Activated CD4-positive, alpha-beta memory T cell treated with anti-CD3 and anti-CD28 coated beads, Interleukin-2, amount 10 ng/mL, durations not matched to agents 7 days and 5 days (primary cell): ENCODE measurements at regions not wholly inside any gene's neighbourhood (a gene's known extent, or its start where the extent isn't known, plus 50 kb on each side); places are given as distances from the start of the nearest gene placed in this dataset.
"Not testable (repeated sequence)": the region's sequence is repeated elsewhere in the genome, so short reads cannot be mapped to it uniquely, and the experiment has no call there.

ENCODE experiments used
- CTCF ChIA-PET: fragments of 350-600 bp; sonication (Branson Sonifier 250); formaldehyde crosslinking; loops from one replicate; lab custom pipeline; 2021; ENCODE audit warnings: antibody characterized with exemption, inconsistent platforms; lab: Charles Lee
- POLR2A ChIA-PET: fragments of 350-600 bp; sonication (Branson Sonifier 250); formaldehyde crosslinking; loops from one replicate; lab custom pipeline; 2021; ENCODE audit warnings: antibody characterized with exemption; lab: Charles Lee
- DNase-seq: peaks from one replicate; pipeline ENCODE4 v3.0.0-alpha.2; 2020
- H3K27ac Mint-ChIP-seq: one replicate; pipeline ENCODE4 v1.8.0; 2021; ENCODE audit warnings: mild to moderate bottlenecking, mixed read lengths
- H3K27me3 Mint-ChIP-seq: one replicate; pipeline ENCODE4 v1.8.0; 2021; ENCODE audit warnings: mixed read lengths
- H3K36me3 Mint-ChIP-seq: one replicate; pipeline ENCODE4 v1.8.0; 2021; ENCODE audit warnings: low read depth, mixed read lengths
- H3K4me1 Mint-ChIP-seq: one replicate; pipeline ENCODE4 v1.8.0; 2021; ENCODE audit warnings: mixed read lengths
- H3K4me3 Mint-ChIP-seq: one replicate; pipeline ENCODE4 v1.8.0; 2021; ENCODE audit warnings: mild to moderate bottlenecking, mixed read lengths
- H3K9me3 Mint-ChIP-seq: one replicate; pipeline ENCODE4 v1.8.0; 2021; ENCODE audit warnings: mixed read lengths

DNA sequence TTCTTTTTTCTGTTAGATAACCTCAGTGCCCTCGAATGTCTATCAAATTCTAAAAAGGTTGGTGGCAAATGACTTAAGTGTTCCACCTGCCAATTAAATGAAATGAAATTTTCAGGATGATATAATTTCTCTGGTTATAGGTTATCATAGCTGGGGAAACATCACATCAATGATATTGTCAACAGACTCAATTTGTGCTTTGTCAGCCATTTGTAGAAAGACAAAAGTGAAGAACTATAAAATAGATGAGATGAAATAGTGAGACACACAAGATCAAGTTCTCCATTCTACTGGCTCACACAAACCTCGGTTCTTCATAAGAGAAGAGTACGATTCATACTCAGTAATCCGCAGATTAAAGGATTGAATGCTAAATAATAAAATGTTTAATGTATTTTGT, 1443.2 kb upstream of the FLRT2 start:
- Mint-ChIP-seq H3K4me3 (no peak overlapping the region), H3K9me3 (peaks cover 20% of the 10 kb centered on the region), H3K4me1 (no peaks in the 10 kb centered on the region), H3K27me3 (no peaks in the 10 kb centered on the region), H3K36me3 (no peaks in the 10 kb centered on the region), H3K27ac (no peak overlapping the region)
- no peak for DNase-seq
- CTCF ChIA-PET: no interaction called here
- POLR2A ChIA-PET: no interaction called here

DNA sequence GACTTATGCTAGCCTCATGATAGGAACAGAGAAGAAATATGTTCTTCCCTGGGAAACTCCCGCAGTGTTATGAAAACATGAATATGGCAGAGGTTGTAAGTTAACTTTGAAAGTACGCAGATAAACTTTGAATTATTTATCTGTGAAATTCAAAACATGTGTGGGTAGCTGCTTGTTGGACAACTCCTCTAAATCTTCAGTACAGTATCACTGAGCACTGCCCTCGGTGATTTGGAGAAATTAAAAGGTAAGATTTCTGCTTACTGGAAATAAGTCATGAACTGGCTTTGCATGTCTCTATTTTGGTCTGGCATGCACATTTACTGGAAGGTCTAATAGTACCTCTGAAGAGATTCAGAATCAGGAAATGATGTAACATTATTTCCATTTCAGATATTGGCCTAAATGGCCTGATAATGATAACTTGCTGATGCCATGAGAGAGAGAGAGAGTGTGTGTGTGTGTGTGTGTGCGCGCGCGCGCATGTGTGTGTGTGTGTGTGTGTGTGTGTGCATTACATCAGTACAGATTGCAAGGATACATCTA, 1441.9 kb upstream of the FLRT2 start:
- H3K27me3 Mint-ChIP-seq: no peaks in the 10 kb centered on the region
- no peak for DNase-seq
- POLR2A ChIA-PET: no interaction called here
- H3K4me1 Mint-ChIP-seq: no peaks in the 10 kb centered on the region
- no peak overlapping the region for H3K4me3 Mint-ChIP-seq
- H3K36me3 Mint-ChIP-seq: no peaks in the 10 kb centered on the region
- peaks cover 18% of the 10 kb centered on the region for H3K9me3 Mint-ChIP-seq
- no peak overlapping the region for H3K27ac Mint-ChIP-seq
- CTCF ChIA-PET: no interaction called here

DNA sequence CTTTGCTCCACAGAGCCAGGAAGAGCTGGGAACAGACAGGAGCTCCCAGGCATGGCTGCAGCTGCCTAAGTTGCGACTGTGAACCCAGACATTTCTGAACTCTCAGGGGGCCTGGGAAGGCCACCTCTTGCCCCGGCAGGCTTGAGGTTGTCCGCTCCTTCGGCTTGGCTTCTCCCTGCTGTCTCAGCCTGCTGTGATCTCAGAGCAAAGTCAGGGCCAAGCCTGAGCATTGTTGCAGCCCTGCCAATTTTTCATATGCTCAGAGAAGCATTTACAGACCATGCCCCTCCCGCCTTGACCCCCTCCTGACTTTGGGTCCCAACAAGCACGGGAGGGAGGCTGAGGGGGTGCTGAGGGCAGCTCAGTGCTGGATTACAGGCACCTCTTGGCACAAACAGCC, 1439.1 kb upstream of the FLRT2 start:
- H3K27me3 Mint-ChIP-seq: no peaks in the 10 kb centered on the region
- ChIA-PET CTCF (no interaction called here), POLR2A (no interaction called here)
- no peaks in the 10 kb centered on the region for H3K36me3 Mint-ChIP-seq
- no peaks in the 10 kb centered on the region for H3K4me1 Mint-ChIP-seq
- DNase-seq: no peak
- H3K4me3 Mint-ChIP-seq: no peak overlapping the region
- H3K9me3 Mint-ChIP-seq: peaks cover 17% of the 10 kb centered on the region
- no peak overlapping the region for H3K27ac Mint-ChIP-seq

DNA sequence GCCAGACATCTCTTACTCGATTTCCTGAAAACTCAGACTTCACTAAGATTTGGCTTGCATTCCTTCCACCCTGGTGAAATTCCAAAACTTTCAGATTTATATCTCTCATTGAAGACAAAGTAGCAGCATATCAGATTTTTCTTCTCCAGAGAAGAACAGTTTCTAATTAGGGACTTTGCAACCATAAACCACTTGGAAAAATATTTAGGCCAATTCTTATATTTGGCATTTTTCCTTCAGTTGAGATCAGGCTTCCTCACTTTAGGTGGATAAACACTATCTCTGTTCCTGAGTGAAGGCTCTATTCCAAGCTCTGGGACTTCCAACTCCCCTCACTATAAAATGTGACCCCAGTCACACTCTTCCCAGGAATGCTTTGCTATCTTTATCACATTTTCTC, 1434.3 kb upstream of the FLRT2 start:
- H3K36me3 Mint-ChIP-seq: no peaks in the 10 kb centered on the region

DNA sequence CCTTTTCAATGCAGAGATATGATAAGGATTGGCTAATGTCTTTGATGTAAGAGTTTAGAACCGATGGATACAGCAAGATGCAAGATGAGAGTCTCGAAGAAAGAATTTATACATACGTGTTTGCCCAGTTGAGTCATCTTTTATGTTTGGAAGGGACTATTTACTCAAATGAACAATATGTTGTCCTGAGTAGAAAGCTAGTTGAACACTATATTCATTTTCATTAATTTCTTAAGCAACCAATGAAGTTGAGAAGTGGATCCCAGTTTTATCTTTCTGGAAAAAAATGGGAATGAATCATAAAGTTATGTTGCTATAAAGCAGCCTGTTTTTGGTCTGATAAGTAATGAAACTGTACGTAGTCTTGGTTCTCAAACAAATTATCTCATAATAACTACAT, 1431.7 kb upstream of the FLRT2 start:
- POLR2A ChIA-PET: no interaction called here
- H3K36me3 Mint-ChIP-seq: no peaks in the 10 kb centered on the region
- no peak overlapping the region for H3K4me3 Mint-ChIP-seq
- no peak overlapping the region for H3K27ac Mint-ChIP-seq
- CTCF ChIA-PET: no interaction called here
- H3K9me3 Mint-ChIP-seq: peaks cover 23% of the 10 kb centered on the region
- no peaks in the 10 kb centered on the region for H3K4me1 Mint-ChIP-seq
- no peaks in the 10 kb centered on the region for H3K27me3 Mint-ChIP-seq
- no peak for DNase-seq

More for the DNA sequence above, 1434.3 kb upstream of the FLRT2 start:
- H3K27me3 Mint-ChIP-seq: no peaks in the 10 kb centered on the region
- ChIA-PET POLR2A (no interaction called here), CTCF (no interaction called here)
- H3K4me1 Mint-ChIP-seq: no peaks in the 10 kb centered on the region
- peaks cover 13% of the 10 kb centered on the region for H3K9me3 Mint-ChIP-seq
- no peak for DNase-seq
- no peak overlapping the region for H3K27ac Mint-ChIP-seq
- no peak overlapping the region for H3K4me3 Mint-ChIP-seq

DNA sequence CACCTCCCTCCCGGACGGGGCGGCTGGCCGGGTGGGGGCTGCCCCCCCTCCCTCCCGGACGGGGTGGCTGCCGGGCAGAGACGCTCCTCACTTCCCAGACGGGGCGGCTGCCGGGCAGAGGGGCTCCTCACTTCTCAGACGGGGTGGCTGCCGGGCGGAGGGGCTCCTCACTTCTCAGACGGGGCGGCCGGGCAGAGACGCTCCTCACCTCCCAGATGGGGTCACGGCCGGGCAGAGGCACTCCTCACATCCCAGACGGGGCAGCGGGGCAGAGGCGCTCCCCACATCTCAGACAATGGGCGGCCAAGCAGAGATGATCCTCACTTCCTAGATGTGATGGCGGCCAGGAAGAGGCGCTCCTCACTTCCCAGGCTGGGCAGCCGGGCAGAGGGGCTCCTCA, 1430.4 kb upstream of the FLRT2 start:
- CTCF ChIA-PET, H3K27me3 Mint-ChIP-seq, H3K4me3 Mint-ChIP-seq, H3K27ac Mint-ChIP-seq, H3K4me1 Mint-ChIP-seq, H3K36me3 Mint-ChIP-seq, POLR2A ChIA-PET, DNase-seq: not testable (repeated sequence)
- peaks cover 26% of the 10 kb centered on the region for H3K9me3 Mint-ChIP-seq

DNA sequence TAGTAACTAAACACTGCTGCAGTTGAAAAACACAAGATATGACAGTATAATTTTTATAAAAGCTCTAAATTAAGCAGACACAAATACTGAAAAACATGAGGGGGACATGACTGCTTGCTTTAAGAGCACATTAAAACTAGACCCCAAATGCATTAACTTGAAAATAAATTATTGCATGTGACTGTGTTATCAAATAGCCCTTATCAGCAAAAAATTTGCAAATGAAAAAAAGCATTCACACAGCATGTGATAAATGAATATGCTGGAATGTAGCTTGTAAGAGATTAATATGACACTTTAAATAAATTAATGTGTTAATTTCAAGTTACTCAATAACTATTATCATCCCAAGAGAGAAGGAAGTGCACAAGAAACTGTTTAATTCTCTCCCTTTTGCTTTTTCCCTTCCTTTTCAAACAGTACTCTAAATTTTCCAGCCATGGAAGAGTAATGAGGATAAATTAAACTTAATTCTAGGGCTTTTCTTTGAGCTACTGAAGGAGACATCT, 1422.1 kb upstream of the FLRT2 start:
- DNase-seq: no peak
- H3K4me1 Mint-ChIP-seq: no peaks in the 10 kb centered on the region
- ChIA-PET POLR2A (no interaction called here), CTCF (no interaction called here)
- H3K4me3 Mint-ChIP-seq: no peak overlapping the region
- H3K9me3 Mint-ChIP-seq: peaks cover 11% of the 10 kb centered on the region
- H3K36me3 Mint-ChIP-seq: no peaks in the 10 kb centered on the region
- H3K27me3 Mint-ChIP-seq: no peaks in the 10 kb centered on the region
- H3K27ac Mint-ChIP-seq: no peak overlapping the region

DNA sequence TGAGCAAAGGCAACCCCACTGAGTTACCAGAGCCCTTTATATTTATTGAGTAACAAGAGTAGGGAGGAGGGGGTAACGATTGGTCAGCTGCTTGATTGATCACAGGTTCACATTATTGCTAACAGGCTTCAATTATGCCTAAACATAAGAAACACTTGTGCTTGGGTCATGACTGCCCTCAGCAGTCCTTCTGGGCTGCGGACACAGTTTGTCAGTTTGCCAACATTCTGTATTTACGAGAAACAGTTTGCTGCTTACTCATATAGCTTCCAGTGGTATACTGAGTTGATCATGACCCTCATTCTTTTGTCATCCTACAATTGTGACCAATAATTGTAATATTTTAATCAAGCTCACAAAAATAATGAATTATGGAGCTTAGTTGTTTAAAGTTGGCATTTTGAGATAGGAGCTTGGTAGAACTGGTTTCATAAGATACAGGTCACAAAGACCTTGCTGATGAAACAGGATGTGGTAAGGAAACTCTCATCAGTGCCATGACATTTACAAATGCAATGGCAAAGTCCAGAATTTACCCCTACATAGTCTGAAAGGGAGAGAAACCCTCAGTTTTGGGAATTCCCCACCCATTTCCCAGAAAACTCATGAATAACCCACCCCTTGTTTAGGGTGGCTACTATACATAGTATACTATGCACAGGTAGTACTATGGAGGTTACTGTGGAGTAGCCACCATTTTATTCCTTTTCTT, 1421.0 kb upstream of the FLRT2 start:
- POLR2A ChIA-PET: no interaction called here

DNA sequence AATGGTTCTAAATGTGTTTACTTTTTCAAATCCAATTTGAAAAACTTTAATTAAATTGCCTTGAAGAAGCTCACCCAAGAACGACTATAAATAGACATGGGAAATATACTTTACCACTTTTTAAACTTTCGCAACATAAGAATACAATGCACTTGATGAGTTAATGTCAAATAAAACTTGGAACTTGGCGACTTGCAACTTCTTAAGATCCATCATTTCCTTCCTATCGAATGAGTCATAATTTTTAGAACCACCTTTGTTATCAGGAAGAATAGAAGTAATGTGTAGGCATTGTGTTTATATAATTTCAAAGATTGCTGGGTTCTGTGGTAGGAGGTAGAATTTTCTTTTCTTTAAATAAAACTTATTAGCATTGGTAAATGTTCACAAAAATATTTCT, 1417.4 kb upstream of the FLRT2 start:
- H3K36me3 Mint-ChIP-seq: no peaks in the 10 kb centered on the region
- ChIA-PET POLR2A (no interaction called here), CTCF (no interaction called here)
- H3K4me3 Mint-ChIP-seq: no peak overlapping the region
- H3K4me1 Mint-ChIP-seq: no peaks in the 10 kb centered on the region
- H3K9me3 Mint-ChIP-seq: peaks cover 6% of the 10 kb centered on the region
- H3K27ac Mint-ChIP-seq: no peak overlapping the region
- no peaks in the 10 kb centered on the region for H3K27me3 Mint-ChIP-seq
- DNase-seq: no peak

More for the DNA sequence above, 1421.0 kb upstream of the FLRT2 start:
- Mint-ChIP-seq H3K36me3 (no peaks in the 10 kb centered on the region), H3K27me3 (no peaks in the 10 kb centered on the region), H3K9me3 (peaks cover 13% of the 10 kb centered on the region), H3K4me1 (no peaks in the 10 kb centered on the region), H3K27ac (no peak overlapping the region), H3K4me3 (no peak overlapping the region)
- no peak for DNase-seq
- CTCF ChIA-PET: no interaction called here

DNA sequence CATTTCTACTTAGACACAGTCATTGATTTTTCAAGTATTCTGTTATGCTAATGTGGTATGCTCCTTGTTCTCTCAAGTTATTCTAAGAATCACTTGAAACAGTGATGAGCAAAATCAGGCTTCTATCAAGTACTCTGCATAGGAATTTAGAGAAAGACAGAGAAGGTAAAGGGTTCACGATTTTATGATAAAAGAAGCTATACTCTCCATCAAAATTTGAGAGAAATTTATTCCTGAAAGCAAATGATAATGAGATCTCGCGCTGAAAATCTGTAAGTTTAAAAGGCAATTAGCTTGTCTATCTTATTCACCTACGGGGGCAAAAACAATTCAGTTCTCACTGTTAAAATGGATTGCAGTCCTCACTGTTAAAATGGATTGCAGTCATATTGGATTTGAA, 1404.3 kb upstream of the FLRT2 start:
- Mint-ChIP-seq H3K27ac (no peak overlapping the region), H3K36me3 (no peaks in the 10 kb centered on the region), H3K27me3 (no peaks in the 10 kb centered on the region), H3K4me1 (no peaks in the 10 kb centered on the region), H3K4me3 (no peak overlapping the region), H3K9me3 (peaks cover 1% of the 10 kb centered on the region)
- ChIA-PET POLR2A (no interaction called here), CTCF (no interaction called here)
- no peak for DNase-seq

DNA sequence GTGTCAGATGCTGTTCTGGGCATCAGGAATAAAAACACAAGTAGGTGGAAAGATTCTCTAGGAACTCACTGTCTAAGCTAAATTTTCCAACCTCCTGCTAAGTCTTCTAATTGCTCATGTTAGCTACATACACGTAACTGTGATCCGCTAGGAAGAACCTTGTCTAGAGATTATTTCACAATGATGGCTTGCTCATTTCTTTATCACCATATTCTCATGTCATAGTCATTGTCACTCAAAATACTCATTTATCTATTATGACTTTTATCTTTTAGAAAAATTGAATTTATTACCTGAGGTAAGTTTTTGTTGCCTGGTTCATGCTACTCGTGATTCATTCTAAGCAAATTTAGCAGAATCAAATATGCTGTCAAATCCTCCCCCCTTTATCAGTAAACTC, 1402.4 kb upstream of the FLRT2 start:
- ChIA-PET CTCF (no interaction called here), POLR2A (no interaction called here)
- no peaks in the 10 kb centered on the region for H3K4me1 Mint-ChIP-seq
- H3K27ac Mint-ChIP-seq: no peak overlapping the region
- H3K9me3 Mint-ChIP-seq: peaks cover 2% of the 10 kb centered on the region
- no peak overlapping the region for H3K4me3 Mint-ChIP-seq
- no peaks in the 10 kb centered on the region for H3K36me3 Mint-ChIP-seq
- DNase-seq: no peak
- H3K27me3 Mint-ChIP-seq: no peaks in the 10 kb centered on the region

DNA sequence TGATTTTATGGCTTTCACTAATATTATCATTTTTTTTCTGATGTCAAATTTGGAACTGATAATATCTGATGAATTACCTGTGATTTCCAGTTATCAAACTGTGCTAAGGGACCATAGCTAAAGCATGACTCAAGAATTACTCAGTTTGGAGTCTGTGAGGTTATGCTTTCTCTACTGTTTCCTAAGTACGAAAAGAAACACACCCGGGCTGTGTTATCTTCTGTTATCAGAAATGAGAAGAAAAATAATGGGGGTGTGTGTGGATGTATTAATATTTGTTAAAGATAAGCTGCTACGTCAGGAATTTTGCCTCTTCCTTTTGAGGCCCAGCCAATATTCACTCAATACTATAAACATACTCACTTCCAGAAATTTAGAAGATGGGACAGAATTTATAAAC, 1401.9 kb upstream of the FLRT2 start:
- Mint-ChIP-seq H3K27ac (no peak overlapping the region), H3K4me1 (no peaks in the 10 kb centered on the region), H3K4me3 (no peak overlapping the region), H3K9me3 (peaks cover 2% of the 10 kb centered on the region), H3K27me3 (no peaks in the 10 kb centered on the region), H3K36me3 (no peaks in the 10 kb centered on the region)
- ChIA-PET CTCF (no interaction called here), POLR2A (no interaction called here)
- DNase-seq: no peak

DNA sequence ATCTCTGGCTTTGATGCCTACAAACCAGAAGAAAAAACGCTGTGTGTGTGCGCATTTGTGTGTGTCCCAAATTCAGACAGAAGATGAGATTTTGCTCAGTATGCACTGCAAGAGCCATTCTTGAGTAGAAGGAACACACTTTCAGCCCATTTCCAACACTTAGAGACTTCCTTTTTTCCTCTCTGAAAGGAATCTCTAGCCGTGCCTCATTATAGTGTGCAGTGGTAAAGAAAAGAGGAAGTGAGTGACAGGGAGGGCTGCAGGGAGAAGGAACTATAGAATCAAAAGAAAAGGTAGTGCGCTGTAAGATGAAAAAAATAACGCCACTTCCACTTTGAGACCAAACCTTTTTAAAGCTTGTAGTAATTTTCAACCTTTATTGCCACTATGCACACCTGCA, 1400.9 kb upstream of the FLRT2 start:
- CTCF ChIA-PET: no interaction called here
- no peaks in the 10 kb centered on the region for H3K36me3 Mint-ChIP-seq

DNA sequence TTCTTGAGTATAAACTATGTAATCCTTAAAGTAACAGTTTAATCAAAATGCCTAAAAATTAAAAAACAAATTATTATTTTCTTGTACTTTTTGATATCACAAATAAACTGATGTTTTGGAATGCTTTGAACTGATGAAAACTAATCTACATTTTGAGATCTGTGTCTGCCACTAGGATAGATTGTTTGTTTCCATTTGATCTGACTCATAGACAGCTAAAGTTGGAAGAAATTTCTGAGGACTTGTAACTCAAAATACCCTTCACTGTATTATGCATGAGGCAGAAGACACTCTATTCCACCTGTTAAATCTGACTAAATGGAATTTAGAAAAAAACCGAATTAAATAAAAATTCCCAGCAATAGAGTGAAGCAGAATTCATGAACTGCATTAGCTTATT, 1400.0 kb upstream of the FLRT2 start:
- no peak overlapping the region for H3K27ac Mint-ChIP-seq
- ChIA-PET CTCF (interaction anchor here (0.6 kb wide), 1 partner anchor 773 kb away, joined by 3 read pairs; no protein-coding TSS in a partner anchor), POLR2A (no interaction called here)
- DNase-seq: no peak
- no peaks in the 10 kb centered on the region for H3K4me1 Mint-ChIP-seq
- H3K36me3 Mint-ChIP-seq: no peaks in the 10 kb centered on the region
- peaks cover 2% of the 10 kb centered on the region for H3K9me3 Mint-ChIP-seq
- H3K4me3 Mint-ChIP-seq: no peak overlapping the region
- no peaks in the 10 kb centered on the region for H3K27me3 Mint-ChIP-seq

More for the DNA sequence above, 1400.9 kb upstream of the FLRT2 start:
- POLR2A ChIA-PET: no interaction called here
- DNase-seq: no peak
- Mint-ChIP-seq H3K4me1 (no peaks in the 10 kb centered on the region), H3K9me3 (peaks cover 2% of the 10 kb centered on the region), H3K4me3 (no peak overlapping the region), H3K27ac (no peak overlapping the region), H3K27me3 (no peaks in the 10 kb centered on the region)
